Thymus (tissue), 11 donors: ENCODE measurements at regions not wholly inside any gene's neighbourhood (a gene's known extent, or its start where the extent isn't known, plus 50 kb on each side); places are given as distances from the start of the nearest gene placed in this dataset.

Experiments
- DNase-seq, 9 donors: peaks; one replicate each; pipeline ENCODE4 v3.0.0-alpha.2; 2013; ENCODE audit warnings: low spot score in 9 of 9, low read depth in 6 of 9, missing footprints in 1 of 9
- H3K27ac ChIP-seq, 2 donors: one replicate each; pipeline ENCODE4 v1.5.1; 2013; ENCODE audit warnings: control low read depth in 1 of 2, low read depth in 1 of 2, low read length in 1 of 2, mild to moderate bottlenecking in 1 of 2, moderate library complexity in 1 of 2
- H3K27me3 ChIP-seq, 2 donors: one replicate each; pipeline ENCODE4 v1.5.1; 2013; ENCODE audit warnings: low read length in 1 of 2; ENCODE audit not compliant: control insufficient read depth in 2 of 2, insufficient read depth in 1 of 2
- H3K36me3 ChIP-seq, 2 donors: one replicate each; pipeline ENCODE4 v1.5.1; 2013; ENCODE audit warnings: low read length in 1 of 2, mild to moderate bottlenecking in 1 of 2, moderate library complexity in 1 of 2; ENCODE audit not compliant: control insufficient read depth in 2 of 2, insufficient read depth in 2 of 2
- H3K4me1 ChIP-seq, 2 donors: one replicate each; pipeline ENCODE4 v1.5.1; 2013; ENCODE audit warnings: low read length in 2 of 2; ENCODE audit not compliant: control insufficient read depth in 2 of 2, insufficient read depth in 2 of 2
- H3K4me3 ChIP-seq, 2 donors: one replicate each; pipeline ENCODE4 v1.5.1; 2013; ENCODE audit warnings: low read length in 2 of 2, control low read depth in 1 of 2, mild to moderate bottlenecking in 1 of 2
- H3K9me3 ChIP-seq, 2 donors: one replicate each; pipeline ENCODE4 v1.5.1; 2013; ENCODE audit warnings: low read length in 1 of 2, mild to moderate bottlenecking in 1 of 2; ENCODE audit not compliant: control insufficient read depth in 2 of 2, insufficient read depth in 1 of 2
- WGBS: extraction: QIAGEN DNeasy Blood & Tissue Kit; methylation state at CpG from one replicate; pipeline ENCODE4 v1.1.7; 2013; 5-methylcytosine and 5-hydroxymethylcytosine counted together
- donor health status: healthy.

DNA sequence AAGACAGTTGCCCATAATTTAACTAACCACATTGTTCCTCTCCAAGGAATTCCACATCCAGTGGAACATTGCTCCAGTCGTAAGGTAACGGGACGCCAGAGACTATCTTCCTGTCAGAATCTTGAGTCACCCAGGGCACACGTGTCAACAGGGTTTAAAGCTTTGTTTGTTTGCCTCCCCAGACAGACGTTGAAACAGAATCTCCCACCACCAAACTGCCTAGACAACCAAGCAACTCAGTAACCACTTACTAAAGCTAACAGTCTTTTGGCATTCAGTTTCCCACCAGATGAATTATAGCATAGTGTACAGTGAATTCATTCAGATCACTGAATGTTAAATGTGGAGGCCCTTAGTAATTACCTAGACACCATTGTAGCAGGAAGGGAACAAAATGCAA, 439.5 kb downstream of the PLPP3 start:
- Histone ChIP-seq H3K4me3 (no peak overlapping the region), H3K4me1 (peaks cover 0 to 16% of the 10 kb centered on the region in 2 donors), H3K27me3 (no peaks in the 10 kb centered on the region), H3K36me3 (no peaks in the 10 kb centered on the region), H3K27ac (no peak overlapping the region), H3K9me3 (no peaks in the 10 kb centered on the region)
- no peak for DNase-seq
- 97% methylated on average over 5 of the region's 5 CpGs for WGBS

- H3K27me3 ChIP-seq: no peaks in the 10 kb centered on the region
- H3K4me3 ChIP-seq: no peak overlapping the region
- WGBS: 65% methylated on average over 5 of the region's 5 CpGs
- no peaks in the 10 kb centered on the region for H3K36me3 ChIP-seq
- H3K9me3 ChIP-seq: no peaks in the 10 kb centered on the region
- no peak overlapping the region for H3K27ac ChIP-seq
- H3K4me1 ChIP-seq: peaks cover 0 to 21% of the 10 kb centered on the region in 2 donors
- no peak for DNase-seq
Observed at GRCh38 chr1:56137521-56138505, 441.6 kb downstream of the PLPP3 start.

- 95% methylated on average over 4 of the region's 4 CpGs for WGBS
- H3K4me3 ChIP-seq: no peak overlapping the region
- H3K9me3 ChIP-seq: no peaks in the 10 kb centered on the region
- no peaks in the 10 kb centered on the region for H3K36me3 ChIP-seq
- no peak overlapping the region for H3K27ac ChIP-seq
- H3K4me1 ChIP-seq: peaks cover 0 to 19% of the 10 kb centered on the region in 2 donors
- no peak for DNase-seq
- no peaks in the 10 kb centered on the region for H3K27me3 ChIP-seq
Observed at GRCh38 chr1:56137090-56137489, 442.3 kb downstream of the PLPP3 start.

DNA sequence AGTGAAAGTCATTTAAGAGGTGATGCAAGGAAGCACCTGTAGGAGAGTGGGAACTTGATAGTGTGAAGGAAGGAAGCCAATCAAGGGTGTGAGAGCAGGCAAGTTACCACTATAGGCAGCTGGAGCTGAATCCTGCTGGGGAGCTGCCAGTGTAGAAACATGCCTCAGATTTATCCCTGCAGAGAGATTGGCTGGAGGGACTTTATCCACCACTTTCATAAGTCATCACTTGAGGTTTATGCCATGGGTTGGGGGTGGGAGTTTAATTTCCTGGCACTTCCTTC, 443.6 kb downstream of the PLPP3 start:
- no peak for DNase-seq
- Histone ChIP-seq H3K27me3 (no peaks in the 10 kb centered on the region), H3K4me3 (no peak overlapping the region), H3K36me3 (no peaks in the 10 kb centered on the region), H3K27ac (no peak overlapping the region), H3K9me3 (no peaks in the 10 kb centered on the region), H3K4me1 (peaks cover 0 to 19% of the 10 kb centered on the region in 2 donors)

DNA sequence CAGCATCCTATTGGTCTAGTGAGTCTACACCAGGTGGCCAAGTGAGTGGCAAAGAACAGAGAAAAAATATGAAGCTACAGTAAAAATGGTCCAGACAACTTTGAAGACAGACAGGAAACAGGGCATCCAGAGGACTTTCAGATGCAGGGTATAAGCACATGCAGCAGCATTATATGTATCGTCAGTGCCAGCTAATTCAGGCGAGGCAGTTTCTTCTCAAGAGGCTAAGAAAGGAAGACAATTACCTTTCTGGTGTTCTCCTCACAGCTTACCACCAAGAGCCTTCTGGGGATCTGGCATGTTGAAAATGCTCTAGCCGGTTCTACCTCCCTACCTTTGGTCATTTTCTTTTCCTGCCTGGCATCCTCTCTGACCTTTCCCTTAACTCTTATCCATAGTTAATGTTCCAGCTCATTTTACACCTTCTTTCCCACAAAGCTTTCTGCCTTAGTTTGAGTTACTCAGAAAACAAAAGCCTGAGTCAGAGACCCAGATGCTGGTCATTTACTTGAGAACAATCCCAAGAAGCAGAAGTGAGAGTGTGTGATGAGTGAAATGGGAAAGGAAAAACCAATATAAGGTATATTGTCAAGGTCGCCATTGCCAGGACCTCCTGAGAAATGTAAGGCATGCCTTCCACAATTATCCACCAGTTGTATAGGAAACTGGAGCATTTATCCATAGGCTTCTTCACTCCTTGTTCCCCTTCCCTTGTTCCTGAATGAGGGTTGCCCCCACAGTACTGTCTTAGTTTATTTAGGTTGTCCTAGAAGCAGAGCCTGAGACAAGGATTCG, 444.1 kb downstream of the PLPP3 start:
- Histone ChIP-seq H3K4me1 (peaks cover 0 to 19% of the 10 kb centered on the region in 2 donors), H3K4me3 (no peak overlapping the region), H3K36me3 (no peaks in the 10 kb centered on the region), H3K9me3 (no peaks in the 10 kb centered on the region), H3K27me3 (no peaks in the 10 kb centered on the region), H3K27ac (no peak overlapping the region)
- DNase-seq: no peak
- 87% methylated on average over 5 of the region's 5 CpGs for whole genome bisulfite sequencing

GRCh38 chr1:56133522-56134472, 445.6 kb downstream of the PLPP3 start:
- no peaks in the 10 kb centered on the region for H3K27me3 ChIP-seq
- H3K4me3 ChIP-seq: no peak overlapping the region
- 94% methylated on average over 7 of the region's 7 CpGs for WGBS
- no peaks in the 10 kb centered on the region for H3K36me3 ChIP-seq
- H3K9me3 ChIP-seq: no peaks in the 10 kb centered on the region
- H3K27ac ChIP-seq: peak overlapping the region in 1 of 2 donors; percentile 50
- peak in 1 of 9 donors; percentile 37 for DNase-seq
- H3K4me1 ChIP-seq: peaks cover 0 to 19% of the 10 kb centered on the region in 2 donors

DNA sequence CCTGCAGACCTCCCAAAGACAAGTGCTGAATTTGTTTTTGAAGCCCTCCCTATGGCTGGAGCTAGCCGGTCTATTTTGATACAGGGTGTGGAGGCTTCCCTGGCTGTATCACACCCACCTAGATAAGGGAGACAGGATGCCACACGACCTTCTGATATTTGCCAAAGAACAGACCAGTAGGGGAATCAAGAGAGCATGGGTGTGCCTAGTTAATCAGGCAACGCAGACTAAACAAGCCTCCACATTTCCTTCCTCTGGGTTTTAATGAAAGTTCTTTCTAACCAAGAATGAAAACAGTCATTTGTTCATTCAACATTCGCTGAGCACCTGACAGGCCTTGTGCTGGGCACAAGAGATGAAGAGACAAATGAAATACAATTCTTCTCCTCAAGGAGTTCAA, 446.8 kb downstream of the PLPP3 start:
- H3K4me1 ChIP-seq: peaks cover 0 to 19% of the 10 kb centered on the region in 2 donors
- 23% methylated on average over 4 of the region's 4 CpGs for WGBS
- DNase-seq: peak in 1 of 9 donors; percentile 51
- H3K9me3 ChIP-seq: no peaks in the 10 kb centered on the region
- H3K4me3 ChIP-seq: no peak overlapping the region
- H3K36me3 ChIP-seq: no peaks in the 10 kb centered on the region
- no peaks in the 10 kb centered on the region for H3K27me3 ChIP-seq
- peak overlapping the region in 1 of 2 donors; percentile 32 for H3K27ac ChIP-seq

- Histone ChIP-seq H3K4me3 (no peak overlapping the region), H3K36me3 (no peaks in the 10 kb centered on the region), H3K4me1 (peaks cover 0 to 11% of the 10 kb centered on the region in 2 donors), H3K27ac (no peak overlapping the region), H3K9me3 (no peaks in the 10 kb centered on the region), H3K27me3 (no peaks in the 10 kb centered on the region)
- no peak for DNase-seq
- WGBS: 80% methylated on average over 3 of the region's 3 CpGs
Observed at GRCh38 chr1:56129837-56130236, 449.5 kb downstream of the PLPP3 start.
